LNCaP clone FGC (cell line): ENCODE measurements at regions not wholly inside any gene's neighbourhood (a gene's known extent, or its start where the extent isn't known, plus 50 kb on each side); places are given as distances from the start of the nearest gene placed in this dataset.

Experiments
- DNase-seq: peaks from one replicate; pipeline ENCODE4 v3.0.0-alpha.2; 2011; ENCODE audit warnings: low read depth
- H3K4me3 ChIP-seq: 2 replicates; pipeline ENCODE4 v1.5.1; 2011; ENCODE audit warnings: mild to moderate bottlenecking, low read depth, low read length, control low read depth
- TF ChIP-seq, protein P1 (sequence below): IDR thresholded peaks from 2 replicates; pipeline ENCODE4 v1.5.1; 2012; ENCODE audit warnings: mild to moderate bottlenecking; ENCODE audit not compliant: control insufficient read depth, insufficient read depth; ENCODE audit errors: extremely low read depth

DNA sequence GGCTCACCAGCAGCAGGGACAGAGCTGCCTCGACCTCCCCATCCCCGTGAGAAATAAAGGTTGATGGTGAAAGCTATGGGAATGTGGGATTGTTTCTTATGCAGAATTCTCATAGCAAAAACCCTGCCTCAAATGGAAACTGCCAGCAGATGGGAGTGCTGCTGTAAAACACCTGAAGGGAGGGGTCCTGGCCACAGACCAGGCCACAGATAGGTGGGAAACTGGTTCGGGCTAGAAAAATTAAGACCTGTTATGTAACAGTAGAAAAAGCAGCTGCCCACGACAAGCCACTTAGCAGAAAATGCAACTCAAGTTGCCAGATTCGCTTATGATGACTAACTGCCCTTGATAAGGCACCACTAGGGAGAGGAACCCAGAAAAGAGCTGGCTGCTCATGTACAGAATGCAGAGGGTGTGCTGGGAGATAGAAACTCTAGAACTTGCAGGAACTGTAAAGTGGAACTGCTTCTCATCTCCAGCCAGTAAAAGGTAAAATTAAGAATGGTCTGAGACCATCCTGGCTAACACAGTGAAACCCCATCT, 114.5 kb upstream of the SALL3 start:
- no peak for DNase-seq
- H3K4me3 ChIP-seq = no peak overlapping the region
- TF ChIP-seq, protein P1, sequence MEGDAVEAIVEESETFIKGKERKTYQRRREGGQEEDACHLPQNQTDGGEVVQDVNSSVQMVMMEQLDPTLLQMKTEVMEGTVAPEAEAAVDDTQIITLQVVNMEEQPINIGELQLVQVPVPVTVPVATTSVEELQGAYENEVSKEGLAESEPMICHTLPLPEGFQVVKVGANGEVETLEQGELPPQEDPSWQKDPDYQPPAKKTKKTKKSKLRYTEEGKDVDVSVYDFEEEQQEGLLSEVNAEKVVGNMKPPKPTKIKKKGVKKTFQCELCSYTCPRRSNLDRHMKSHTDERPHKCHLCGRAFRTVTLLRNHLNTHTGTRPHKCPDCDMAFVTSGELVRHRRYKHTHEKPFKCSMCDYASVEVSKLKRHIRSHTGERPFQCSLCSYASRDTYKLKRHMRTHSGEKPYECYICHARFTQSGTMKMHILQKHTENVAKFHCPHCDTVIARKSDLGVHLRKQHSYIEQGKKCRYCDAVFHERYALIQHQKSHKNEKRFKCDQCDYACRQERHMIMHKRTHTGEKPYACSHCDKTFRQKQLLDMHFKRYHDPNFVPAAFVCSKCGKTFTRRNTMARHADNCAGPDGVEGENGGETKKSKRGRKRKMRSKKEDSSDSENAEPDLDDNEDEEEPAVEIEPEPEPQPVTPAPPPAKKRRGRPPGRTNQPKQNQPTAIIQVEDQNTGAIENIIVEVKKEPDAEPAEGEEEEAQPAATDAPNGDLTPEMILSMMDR = no peak

GRCh38 chr18:78865771-78866310, 113.8 kb upstream of the SALL3 start:
- TF ChIP-seq, protein P1 = no peak
- DNase-seq = no peak
- no peak overlapping the region for H3K4me3 ChIP-seq

GRCh38 chr18:78867131-78867530, 112.5 kb upstream of the SALL3 start:
- H3K4me3 ChIP-seq = no peak overlapping the region
- TF ChIP-seq, protein P1 = no peak

DNA sequence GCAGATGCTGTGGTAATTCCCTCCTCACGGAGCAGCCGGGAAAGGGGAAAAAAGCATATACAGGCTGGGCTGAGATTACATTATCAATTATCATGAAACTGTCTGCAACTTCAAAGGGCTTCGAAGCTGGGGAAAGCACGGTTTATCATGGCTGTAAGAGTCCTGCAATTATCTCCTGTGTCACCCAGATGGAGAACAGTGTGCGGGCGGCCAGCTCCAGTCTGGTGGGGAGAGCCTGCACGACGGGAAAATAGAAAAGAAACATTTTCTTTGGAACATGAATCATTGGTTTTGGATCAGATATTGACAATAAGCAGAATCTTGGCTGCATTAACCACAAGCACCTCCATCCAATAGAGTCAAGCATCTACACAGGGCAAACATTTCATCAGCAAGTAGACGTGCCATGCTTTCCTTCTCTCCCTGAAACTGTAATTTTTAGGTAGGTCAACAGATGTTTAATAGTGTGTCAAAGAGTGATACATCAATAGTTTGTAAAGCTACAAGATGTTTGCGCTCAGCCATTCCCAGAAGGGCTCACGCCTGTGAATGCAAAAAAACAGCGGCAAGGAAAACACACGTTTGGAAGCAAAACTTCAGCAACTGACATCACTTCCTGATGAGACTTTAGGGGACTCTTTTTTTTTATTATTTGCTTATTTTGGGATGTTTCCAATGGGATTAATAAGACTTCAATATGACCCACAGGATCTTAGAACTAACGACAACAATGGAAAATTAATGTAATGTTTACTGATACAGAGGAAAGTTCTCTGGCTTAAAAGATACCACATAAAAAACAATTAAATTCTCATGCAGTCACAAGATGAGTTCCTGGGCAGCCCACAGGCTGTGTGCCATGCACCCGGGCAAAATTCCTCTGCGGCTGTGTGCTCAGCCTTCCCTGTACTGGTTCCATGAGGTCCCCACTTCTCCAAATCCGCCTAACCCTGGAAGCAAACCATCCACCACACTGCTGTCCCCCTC, 111.0 kb upstream of the SALL3 start:
- TF ChIP-seq, protein P1 = no peak
- DNase-seq = no peak
- H3K4me3 ChIP-seq = no peak overlapping the region

More at GRCh38 chr18:78867131-78867530, 112.5 kb upstream of the SALL3 start:
- no peak for DNase-seq

DNA sequence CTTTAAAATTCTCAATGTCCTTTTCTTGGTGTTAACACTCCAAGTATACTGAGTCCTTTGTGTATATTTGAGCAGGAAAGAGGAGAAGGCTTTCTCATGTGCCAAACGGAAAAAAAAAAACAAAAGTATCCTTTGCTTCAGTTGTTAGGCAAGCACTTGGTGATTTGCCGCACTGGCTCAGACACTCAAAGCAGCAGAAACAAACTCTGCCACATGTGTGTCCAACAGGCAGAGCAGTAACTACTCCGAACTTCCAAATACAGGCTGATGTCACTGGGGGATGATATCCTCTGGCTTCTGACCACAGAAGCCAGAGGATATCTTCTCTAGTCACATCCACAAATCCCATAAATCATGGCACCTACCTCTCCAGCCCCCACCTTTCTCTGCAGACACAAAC, 108.0 kb upstream of the SALL3 start:
- TF ChIP-seq, protein P1 = no peak
- no peak for DNase-seq
- no peak overlapping the region for H3K4me3 ChIP-seq

GRCh38 chr18:78873926-78874500, 105.6 kb upstream of the SALL3 start:
- no peak overlapping the region for H3K4me3 ChIP-seq
- DNase-seq = no peak
- TF ChIP-seq, protein P1 = no peak
